Liver (tissue), 8 donors: ENCODE measurements at regions not wholly inside any gene's neighbourhood (a gene's known extent, or its start where the extent isn't known, plus 50 kb on each side); places are given as distances from the start of the nearest gene placed in this dataset.

Experiments used
- DNase-seq: peaks from one replicate; pipeline ENCODE4 v3.0.0-alpha.2; 2017; ENCODE audit warnings: low spot score
- H3K27ac ChIP-seq, 2 donors: one replicate each; pipeline ENCODE4 v1.7.0; 2013; ENCODE audit warnings: inconsistent platforms in 2 of 2, low read length in 2 of 2, control low read depth in 1 of 2, low read depth in 1 of 2, mild to moderate bottlenecking in 1 of 2
- H3K27me3 ChIP-seq, 4 donors: one replicate each; pipeline versions ENCODE4 v1.6.1 to v1.7.0; 2013; ENCODE audit warnings: low read length in 3 of 4, inconsistent platforms in 1 of 4, mild to moderate bottlenecking in 1 of 4, moderate library complexity in 1 of 4; ENCODE audit not compliant: control insufficient read depth in 4 of 4, insufficient read depth in 4 of 4
- H3K36me3 ChIP-seq, 4 donors: one replicate each; pipeline versions ENCODE4 v1.6.1 to v1.7.0; 2013; ENCODE audit warnings: low read length in 3 of 4, mild to moderate bottlenecking in 3 of 4, low read depth in 1 of 4, moderate library complexity in 1 of 4; ENCODE audit not compliant: control insufficient read depth in 4 of 4, insufficient read depth in 3 of 4
- H3K4me1 ChIP-seq, 4 donors: one replicate each; pipeline versions ENCODE4 v1.6.1 to v1.7.0; 2013; ENCODE audit warnings: low read length in 3 of 4, mild to moderate bottlenecking in 3 of 4, moderate library complexity in 1 of 4; ENCODE audit not compliant: control insufficient read depth in 4 of 4, insufficient read depth in 4 of 4
- H3K4me3 ChIP-seq, 3 donors: one replicate each; pipeline versions ENCODE4 v1.6.1 to v1.7.0; 2013; ENCODE audit warnings: low read length in 3 of 3, control low read depth in 1 of 3, low read depth in 1 of 3, mild to moderate bottlenecking in 1 of 3
- H3K9ac ChIP-seq, 2 donors: one replicate each; pipeline ENCODE4 v1.7.0; 2013; ENCODE audit warnings: low read length in 2 of 2, mild to moderate bottlenecking in 2 of 2, moderate library complexity in 2 of 2, control low read depth in 1 of 2, low read depth in 1 of 2
- H3K9me3 ChIP-seq, 4 donors: one replicate each; pipeline versions ENCODE4 v1.6.1 to v1.7.0; 2013; ENCODE audit warnings: low read length in 3 of 4; ENCODE audit not compliant: control insufficient read depth in 4 of 4
- ATF3 ChIP-seq: IDR thresholded peaks from 2 replicates; pipeline ENCODE4 v1.6.1; 2016; ENCODE audit warnings: antibody characterized with exemption
- CTCF ChIP-seq: fragments of 150-350 bp; IDR thresholded peaks from 2 replicates; pipeline ENCODE4 v1.5.1; 2017; ENCODE audit warnings: improper control_type of control experiment, low read depth, low read length; ENCODE audit not compliant: missing input control
- EGR1 ChIP-seq, 2 donors: IDR thresholded peaks; 2 replicates each; pipeline ENCODE4 v1.6.1; 2016 to 2018; ENCODE audit warnings: antibody characterized with exemption in 2 of 2, low read depth in 2 of 2
- FOXA2 ChIP-seq: IDR thresholded peaks from 2 replicates; pipeline ENCODE4 v1.6.1; 2016; ENCODE audit warnings: antibody characterized with exemption
- HNF4A ChIP-seq, 2 donors: conservative IDR thresholded peaks; 2 replicates each; pipeline ENCODE4 v1.6.1; 2016; ENCODE audit warnings: antibody characterized with exemption in 2 of 2, mild to moderate bottlenecking in 2 of 2
- NR2F2 ChIP-seq: IDR thresholded peaks from 2 replicates; pipeline ENCODE4 v1.6.1; 2016; ENCODE audit warnings: antibody characterized with exemption
- RAD21 ChIP-seq, 2 donors: IDR thresholded peaks; 2 replicates each; pipeline ENCODE4 v1.6.1; 2016; ENCODE audit warnings: antibody characterized with exemption in 2 of 2, mild to moderate bottlenecking in 2 of 2
- REST ChIP-seq: IDR thresholded peaks from 2 replicates; pipeline ENCODE4 v1.6.1; 2016; ENCODE audit warnings: antibody characterized with exemption, mild to moderate bottlenecking
- TAF1 ChIP-seq: conservative IDR thresholded peaks from 2 replicates; pipeline ENCODE4 v1.6.1; 2016; ENCODE audit warnings: antibody characterized with exemption, mild to moderate bottlenecking
- WGBS: extraction: QIAGEN DNeasy Blood & Tissue Kit; methylation state at CpG from one replicate; pipeline ENCODE4 v1.1.7; 2013; 5-methylcytosine and 5-hydroxymethylcytosine counted together
- donor health status: healthy.
- donor health status: healthy.
- donor health status: healthy.
- donor health status: healthy.
- donor health status: healthy.

GRCh38 chr4:71677568-71677967 lies 106.3 kb downstream of the GC start:
- Histone ChIP-seq H3K9me3 (no peaks in the 10 kb centered on the region), H3K9ac (no peak overlapping the region), H3K27me3 (no peaks in the 10 kb centered on the region), H3K36me3 (no peaks in the 10 kb centered on the region), H3K4me3 (no peak overlapping the region), H3K4me1 (no peaks in the 10 kb centered on the region), H3K27ac (no peak overlapping the region)
- TF ChIP-seq HNF4A (conservative IDR thresholded peaks at IDR 0.05) (no peak), ATF3 (no peak), FOXA2 (no peak), CTCF (no peak), TAF1 (no peak), REST (no peak), RAD21 (IDR thresholded peaks at IDR 0.05) (no peak), EGR1 (IDR thresholded peaks at IDR 0.05; ENCODE audit: low read depth in 2 of 2) (no peak)
- WGBS = 75% methylated on average over 5 of the region's 5 CpGs
- no peak for DNase-seq

GRCh38 chr4:71669291-71669690 lies 114.6 kb downstream of the GC start:
- Histone ChIP-seq H3K27me3 (no peaks in the 10 kb centered on the region), H3K4me1 (peaks cover 0 to 7% (median 0%) of the 10 kb centered on the region in 4 donors), H3K4me3 (no peak overlapping the region), H3K27ac (no peak overlapping the region), H3K36me3 (no peaks in the 10 kb centered on the region), H3K9me3 (no peaks in the 10 kb centered on the region), H3K9ac (no peak overlapping the region)
- TF ChIP-seq TAF1 (no peak), NR2F2 (no peak), RAD21 (IDR thresholded peaks at IDR 0.05) (no peak), HNF4A (conservative IDR thresholded peaks at IDR 0.05) (no peak), CTCF (no peak)
- 91% methylated on average over 1 of the region's 1 CpG for WGBS
- DNase-seq = no peak
